Liver (tissue), 8 donors: ENCODE measurements at regions not wholly inside any gene's neighbourhood (a gene's known extent, or its start where the extent isn't known, plus 50 kb on each side); places are given as distances from the start of the nearest gene placed in this dataset.

Source experiments
- DNase-seq: peaks from one replicate; pipeline ENCODE4 v3.0.0-alpha.2; 2017; ENCODE audit warnings: low spot score
- H3K27ac ChIP-seq, 2 donors: one replicate each; pipeline ENCODE4 v1.7.0; 2013; ENCODE audit warnings: inconsistent platforms in 2 of 2, low read length in 2 of 2, control low read depth in 1 of 2, low read depth in 1 of 2, mild to moderate bottlenecking in 1 of 2
- H3K27me3 ChIP-seq, 4 donors: one replicate each; pipeline versions ENCODE4 v1.6.1 to v1.7.0; 2013; ENCODE audit warnings: low read length in 3 of 4, inconsistent platforms in 1 of 4, mild to moderate bottlenecking in 1 of 4, moderate library complexity in 1 of 4; ENCODE audit not compliant: control insufficient read depth in 4 of 4, insufficient read depth in 4 of 4
- H3K36me3 ChIP-seq, 4 donors: one replicate each; pipeline versions ENCODE4 v1.6.1 to v1.7.0; 2013; ENCODE audit warnings: low read length in 3 of 4, mild to moderate bottlenecking in 3 of 4, low read depth in 1 of 4, moderate library complexity in 1 of 4; ENCODE audit not compliant: control insufficient read depth in 4 of 4, insufficient read depth in 3 of 4
- H3K4me1 ChIP-seq, 4 donors: one replicate each; pipeline versions ENCODE4 v1.6.1 to v1.7.0; 2013; ENCODE audit warnings: low read length in 3 of 4, mild to moderate bottlenecking in 3 of 4, moderate library complexity in 1 of 4; ENCODE audit not compliant: control insufficient read depth in 4 of 4, insufficient read depth in 4 of 4
- H3K4me3 ChIP-seq, 3 donors: one replicate each; pipeline versions ENCODE4 v1.6.1 to v1.7.0; 2013; ENCODE audit warnings: low read length in 3 of 3, control low read depth in 1 of 3, low read depth in 1 of 3, mild to moderate bottlenecking in 1 of 3
- H3K9ac ChIP-seq, 2 donors: one replicate each; pipeline ENCODE4 v1.7.0; 2013; ENCODE audit warnings: low read length in 2 of 2, mild to moderate bottlenecking in 2 of 2, moderate library complexity in 2 of 2, control low read depth in 1 of 2, low read depth in 1 of 2
- H3K9me3 ChIP-seq, 4 donors: one replicate each; pipeline versions ENCODE4 v1.6.1 to v1.7.0; 2013; ENCODE audit warnings: low read length in 3 of 4; ENCODE audit not compliant: control insufficient read depth in 4 of 4
- ATF3 ChIP-seq: IDR thresholded peaks from 2 replicates; pipeline ENCODE4 v1.6.1; 2016; ENCODE audit warnings: antibody characterized with exemption
- EGR1 ChIP-seq, 2 donors: IDR thresholded peaks; 2 replicates each; pipeline ENCODE4 v1.6.1; 2016 to 2018; ENCODE audit warnings: antibody characterized with exemption in 2 of 2, low read depth in 2 of 2
- FOXA2 ChIP-seq: IDR thresholded peaks from 2 replicates; pipeline ENCODE4 v1.6.1; 2016; ENCODE audit warnings: antibody characterized with exemption
- GABPA ChIP-seq, 2 donors: IDR thresholded peaks in 1 of 2; conservative IDR thresholded peaks in 1 of 2; 2 replicates each; pipeline ENCODE4 v1.6.1; 2016; ENCODE audit warnings: antibody characterized with exemption in 2 of 2, mild to moderate bottlenecking in 1 of 2, moderate library complexity in 1 of 2
- HNF4A ChIP-seq, 2 donors: conservative IDR thresholded peaks; 2 replicates each; pipeline ENCODE4 v1.6.1; 2016; ENCODE audit warnings: antibody characterized with exemption in 2 of 2, mild to moderate bottlenecking in 2 of 2
- HNF4G ChIP-seq: IDR thresholded peaks from 2 replicates; pipeline ENCODE4 v1.6.1; 2016; ENCODE audit warnings: antibody characterized with exemption
- JUND ChIP-seq, 2 donors: IDR thresholded peaks; 2 replicates each; pipeline ENCODE4 v1.6.1; 2016; ENCODE audit warnings: antibody characterized with exemption in 2 of 2
- NR2F2 ChIP-seq: IDR thresholded peaks from 2 replicates; pipeline ENCODE4 v1.6.1; 2016; ENCODE audit warnings: antibody characterized with exemption
- RAD21 ChIP-seq, 2 donors: IDR thresholded peaks; 2 replicates each; pipeline ENCODE4 v1.6.1; 2016; ENCODE audit warnings: antibody characterized with exemption in 2 of 2, mild to moderate bottlenecking in 2 of 2
- REST ChIP-seq: IDR thresholded peaks from 2 replicates; pipeline ENCODE4 v1.6.1; 2016; ENCODE audit warnings: antibody characterized with exemption, mild to moderate bottlenecking
- RXRA ChIP-seq, 2 donors: IDR thresholded peaks; 2 replicates each; pipeline ENCODE4 v1.6.1; 2017 to 2018; ENCODE audit warnings: antibody characterized with exemption in 2 of 2, mild to moderate bottlenecking in 1 of 2
- TAF1 ChIP-seq: conservative IDR thresholded peaks from 2 replicates; pipeline ENCODE4 v1.6.1; 2016; ENCODE audit warnings: antibody characterized with exemption, mild to moderate bottlenecking
- YY1 ChIP-seq: IDR thresholded peaks from 2 replicates; pipeline ENCODE4 v1.6.1; 2016; ENCODE audit warnings: antibody characterized with exemption, mild to moderate bottlenecking
- WGBS: extraction: QIAGEN DNeasy Blood & Tissue Kit; methylation state at CpG from one replicate; pipeline ENCODE4 v1.1.7; 2013; 5-methylcytosine and 5-hydroxymethylcytosine counted together
- TF ChIP-seq, protein P1 (sequence below): IDR thresholded peaks from 2 replicates; pipeline ENCODE4 v1.6.1; 2016; ENCODE audit warnings: antibody characterized with exemption
- TF ChIP-seq, protein P2 (sequence below): fragments of 150-350 bp; IDR thresholded peaks from 2 replicates; pipeline ENCODE4 v1.5.1; 2017; ENCODE audit warnings: improper control_type of control experiment, low read depth, low read length; ENCODE audit not compliant: missing input control
- TF ChIP-seq, protein P3 (sequence below): IDR thresholded peaks from 2 replicates; pipeline ENCODE4 v1.6.1; 2016; ENCODE audit warnings: antibody characterized with exemption
- donor health status: healthy.
- donor health status: healthy.
- donor health status: healthy.
- donor health status: healthy.
- donor health status: healthy.

- 83% methylated on average over 3 of the region's 3 CpGs for WGBS
- TF ChIP-seq RAD21 (IDR thresholded peaks at IDR 0.05) (no peak), RXRA (IDR thresholded peaks at IDR 0.05) (no peak), GABPA (IDR thresholded peaks at IDR 0.05 in 1 of 2, conservative IDR thresholded peaks at IDR 0.05 in 1 of 2) (no peak), NR2F2 (no peak), FOXA2 (no peak), HNF4A (conservative IDR thresholded peaks at IDR 0.05) (no peak), EGR1 (IDR thresholded peaks at IDR 0.05; ENCODE audit: low read depth in 2 of 2) (no peak), YY1 (no peak), REST (no peak), ATF3 (no peak), TAF1 (no peak)
- TF ChIP-seq, protein P1, sequence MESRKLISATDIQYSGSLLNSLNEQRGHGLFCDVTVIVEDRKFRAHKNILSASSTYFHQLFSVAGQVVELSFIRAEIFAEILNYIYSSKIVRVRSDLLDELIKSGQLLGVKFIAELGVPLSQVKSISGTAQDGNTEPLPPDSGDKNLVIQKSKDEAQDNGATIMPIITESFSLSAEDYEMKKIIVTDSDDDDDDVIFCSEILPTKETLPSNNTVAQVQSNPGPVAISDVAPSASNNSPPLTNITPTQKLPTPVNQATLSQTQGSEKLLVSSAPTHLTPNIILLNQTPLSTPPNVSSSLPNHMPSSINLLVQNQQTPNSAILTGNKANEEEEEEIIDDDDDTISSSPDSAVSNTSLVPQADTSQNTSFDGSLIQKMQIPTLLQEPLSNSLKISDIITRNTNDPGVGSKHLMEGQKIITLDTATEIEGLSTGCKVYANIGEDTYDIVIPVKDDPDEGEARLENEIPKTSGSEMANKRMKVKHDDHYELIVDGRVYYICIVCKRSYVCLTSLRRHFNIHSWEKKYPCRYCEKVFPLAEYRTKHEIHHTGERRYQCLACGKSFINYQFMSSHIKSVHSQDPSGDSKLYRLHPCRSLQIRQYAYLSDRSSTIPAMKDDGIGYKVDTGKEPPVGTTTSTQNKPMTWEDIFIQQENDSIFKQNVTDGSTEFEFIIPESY, result no peak
- TF ChIP-seq, protein P2, sequence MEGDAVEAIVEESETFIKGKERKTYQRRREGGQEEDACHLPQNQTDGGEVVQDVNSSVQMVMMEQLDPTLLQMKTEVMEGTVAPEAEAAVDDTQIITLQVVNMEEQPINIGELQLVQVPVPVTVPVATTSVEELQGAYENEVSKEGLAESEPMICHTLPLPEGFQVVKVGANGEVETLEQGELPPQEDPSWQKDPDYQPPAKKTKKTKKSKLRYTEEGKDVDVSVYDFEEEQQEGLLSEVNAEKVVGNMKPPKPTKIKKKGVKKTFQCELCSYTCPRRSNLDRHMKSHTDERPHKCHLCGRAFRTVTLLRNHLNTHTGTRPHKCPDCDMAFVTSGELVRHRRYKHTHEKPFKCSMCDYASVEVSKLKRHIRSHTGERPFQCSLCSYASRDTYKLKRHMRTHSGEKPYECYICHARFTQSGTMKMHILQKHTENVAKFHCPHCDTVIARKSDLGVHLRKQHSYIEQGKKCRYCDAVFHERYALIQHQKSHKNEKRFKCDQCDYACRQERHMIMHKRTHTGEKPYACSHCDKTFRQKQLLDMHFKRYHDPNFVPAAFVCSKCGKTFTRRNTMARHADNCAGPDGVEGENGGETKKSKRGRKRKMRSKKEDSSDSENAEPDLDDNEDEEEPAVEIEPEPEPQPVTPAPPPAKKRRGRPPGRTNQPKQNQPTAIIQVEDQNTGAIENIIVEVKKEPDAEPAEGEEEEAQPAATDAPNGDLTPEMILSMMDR, result no peak
- no peak for DNase-seq
- H3K4me3 ChIP-seq, result no peak overlapping the region
- H3K9ac ChIP-seq, result no peak overlapping the region
- no peaks in the 10 kb centered on the region for H3K36me3 ChIP-seq
- H3K9me3 ChIP-seq, result no peaks in the 10 kb centered on the region
- H3K27me3 ChIP-seq, result no peaks in the 10 kb centered on the region
- no peak overlapping the region for H3K27ac ChIP-seq
- H3K4me1 ChIP-seq, result no peaks in the 10 kb centered on the region
Measured at GRCh38 chr11:113581713-113582112, 106.5 kb upstream of the DRD2 start.

- Histone ChIP-seq H3K36me3 (no peaks in the 10 kb centered on the region), H3K4me3 (no peak overlapping the region), H3K27me3 (no peaks in the 10 kb centered on the region), H3K9me3 (no peaks in the 10 kb centered on the region), H3K9ac (no peak overlapping the region), H3K27ac (no peak overlapping the region), H3K4me1 (no peaks in the 10 kb centered on the region)
- WGBS, result 69% methylated on average over 11 of the region's 11 CpGs
- DNase-seq, result no peak
- TF ChIP-seq, protein P3, sequence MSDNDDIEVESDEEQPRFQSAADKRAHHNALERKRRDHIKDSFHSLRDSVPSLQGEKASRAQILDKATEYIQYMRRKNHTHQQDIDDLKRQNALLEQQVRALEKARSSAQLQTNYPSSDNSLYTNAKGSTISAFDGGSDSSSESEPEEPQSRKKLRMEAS, result no peak
- TF ChIP-seq RAD21 (IDR thresholded peaks at IDR 0.05) (no peak), NR2F2 (no peak), JUND (IDR thresholded peaks at IDR 0.05) (no peak), YY1 (no peak), GABPA (IDR thresholded peaks at IDR 0.05 in 1 of 2, conservative IDR thresholded peaks at IDR 0.05 in 1 of 2) (no peak), HNF4A (conservative IDR thresholded peaks at IDR 0.05) (no peak), REST (no peak), ATF3 (no peak), EGR1 (IDR thresholded peaks at IDR 0.05; ENCODE audit: low read depth in 2 of 2) (no peak), HNF4G (no peak), RXRA (IDR thresholded peaks at IDR 0.05) (no peak)
- TF ChIP-seq, protein P1, result no peak
Measured at GRCh38 chr11:113579292-113579940, 104.2 kb upstream of the DRD2 start.
